ENCODE measurements at regions not wholly inside any gene's neighbourhood (a gene's known extent, or its start where the extent isn't known, plus 50 kb on each side); places are given as distances from the start of the nearest gene placed in this dataset.

DNA sequence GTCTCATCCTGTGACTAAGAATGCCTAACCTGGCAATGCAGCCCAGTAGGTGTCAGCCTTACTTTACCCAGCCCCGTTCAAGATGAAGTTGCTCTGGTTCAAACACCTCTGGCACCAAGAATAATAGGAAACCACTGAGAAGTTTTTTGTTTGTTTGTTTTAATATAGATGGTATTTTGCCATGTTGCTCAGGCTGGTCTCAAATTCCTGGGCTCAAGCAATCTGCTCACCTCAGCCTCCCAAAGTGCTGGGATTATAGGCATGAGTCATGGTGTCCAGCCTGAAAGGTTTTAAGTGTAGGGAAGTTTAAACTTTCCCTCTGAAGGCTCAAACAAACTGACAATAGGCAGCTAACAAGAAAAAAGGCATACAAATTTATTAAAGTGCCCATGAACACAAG lies 51.2 kb upstream of the ABCC4 start:
- DNase-seq = no peak

- DNase-seq = no peak
These were observed 52.9 kb upstream of the ABCC4 start for GRCh38 chr13:95354156-95354555.

DNA sequence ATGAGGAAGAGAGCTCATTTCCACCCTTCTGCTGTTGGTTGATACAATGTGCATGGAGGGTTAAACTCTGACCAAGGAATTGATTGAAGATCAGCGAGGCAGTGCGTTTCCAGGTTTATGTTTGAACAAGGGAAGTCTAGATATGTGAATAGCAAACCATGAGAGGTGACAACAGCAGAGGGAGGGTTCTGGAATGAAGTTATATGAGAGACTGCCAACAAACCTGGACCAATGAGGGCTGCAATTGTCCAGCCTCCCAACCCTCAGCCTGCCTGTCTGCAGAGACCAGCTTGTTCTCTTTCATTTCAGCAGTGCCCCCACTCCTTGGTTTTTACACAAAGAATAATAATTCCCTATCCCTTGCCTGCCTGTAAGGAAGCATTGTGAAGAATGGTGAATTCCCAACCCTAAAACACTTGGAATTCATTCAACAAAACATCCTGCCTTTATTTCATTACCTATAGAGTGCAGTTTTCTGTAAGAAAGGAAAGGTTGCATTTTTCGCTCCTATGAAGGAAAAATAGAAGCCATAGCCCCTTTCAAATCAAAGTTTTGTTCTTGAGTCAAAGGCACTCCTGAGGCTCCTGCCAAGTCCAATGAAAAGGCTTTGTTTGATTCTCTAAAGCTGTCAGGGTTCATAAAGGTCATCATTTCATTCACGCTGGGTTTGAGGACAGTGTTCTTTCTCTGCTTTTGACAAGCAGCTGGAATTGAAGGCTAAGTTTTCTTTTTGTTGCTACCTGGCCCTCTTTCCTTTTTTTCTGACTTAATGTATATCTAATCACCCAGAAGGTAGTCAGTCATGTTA lies 53.6 kb upstream of the ABCC4 start:
- DNase-seq = no peak

DNA sequence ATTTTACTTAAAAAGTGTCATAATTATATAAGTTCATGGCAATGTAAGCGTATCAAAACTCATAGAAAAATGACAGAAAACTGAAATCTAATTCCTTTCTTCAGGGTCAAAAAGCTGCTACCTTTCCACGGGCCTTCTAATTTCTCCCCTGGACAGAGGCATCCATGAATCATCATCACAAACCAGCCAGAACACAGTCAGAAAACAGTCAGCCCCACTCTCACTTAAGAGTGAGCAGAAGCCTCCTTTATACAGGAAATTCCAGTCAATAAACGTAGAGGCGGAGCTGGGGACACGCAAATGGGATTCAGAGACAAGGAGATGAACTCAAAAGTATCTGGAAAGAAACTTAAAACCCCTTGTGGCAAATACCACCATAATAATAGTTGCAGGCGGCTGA lies 54.2 kb upstream of the ABCC4 start:
- no peak for DNase-seq

DNA sequence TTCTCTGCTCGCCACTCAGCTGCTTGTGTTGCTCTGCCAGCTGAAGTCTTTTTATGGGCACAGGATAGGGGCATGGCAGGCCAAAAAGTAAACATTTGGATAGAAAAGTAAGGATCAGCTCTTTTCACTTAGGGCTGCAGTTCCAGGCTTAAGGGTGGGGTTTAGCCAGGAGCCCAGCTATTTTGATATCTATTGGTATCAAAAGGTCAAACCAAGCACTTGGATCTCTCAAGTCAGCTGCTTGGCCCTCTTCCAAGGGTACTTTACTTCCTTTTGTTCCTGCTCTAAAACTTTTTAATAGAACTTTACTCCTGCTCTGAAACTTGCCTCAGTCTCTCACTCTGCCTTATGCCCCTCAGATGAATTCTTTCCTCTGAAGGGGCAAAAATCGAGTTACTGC lies 55.7 kb upstream of the ABCC4 start:
- DNase-seq = no peak

GRCh38 chr13:95357875-95358274 lies 56.6 kb upstream of the ABCC4 start:
- DNase-seq = no peak

DNA sequence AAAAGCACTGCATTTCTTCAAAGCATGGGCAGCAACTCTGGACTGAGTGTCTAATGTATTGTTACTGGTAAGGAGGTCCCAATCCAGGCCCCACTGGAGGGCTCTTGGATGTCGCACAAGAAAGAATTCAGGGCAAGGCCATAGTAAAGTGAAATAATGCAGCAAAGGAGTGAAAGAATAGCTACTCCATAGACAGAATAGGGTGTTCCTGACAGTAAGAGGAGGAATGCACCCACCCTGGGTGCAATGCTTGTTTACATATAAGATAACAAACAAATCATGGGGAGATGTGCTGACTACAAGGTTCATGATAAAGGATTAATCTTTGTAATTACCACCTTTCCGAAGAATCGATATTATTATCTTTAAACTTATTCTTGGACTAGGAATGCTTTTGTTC lies 58.8 kb upstream of the ABCC4 start:
- DNase-seq = no peak

- no peak for DNase-seq
These were observed 59.3 kb upstream of the ABCC4 start for GRCh38 chr13:95360464-95361097.

DNA sequence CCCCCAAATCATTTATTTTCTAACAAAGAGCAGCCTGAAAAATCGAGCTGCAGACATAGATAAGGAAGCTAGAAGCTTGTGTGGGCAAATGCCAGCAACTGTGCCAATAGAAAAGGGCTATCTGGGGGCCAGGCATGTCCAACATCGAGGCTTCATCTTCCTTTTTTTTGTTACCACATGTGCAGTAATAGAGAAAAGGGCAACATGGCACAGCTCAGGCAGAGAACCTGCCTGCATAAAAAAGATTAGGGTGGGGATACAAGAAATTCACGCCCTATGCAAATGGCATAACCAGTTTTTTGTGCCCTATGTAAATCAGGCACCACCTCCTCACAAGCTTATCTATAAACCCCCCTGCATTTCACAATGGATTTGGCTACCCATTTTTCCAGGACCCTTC lies 60.4 kb upstream of the ABCC4 start:
- no peak for DNase-seq

- no peak for DNase-seq
These were observed 61.4 kb upstream of the ABCC4 start for GRCh38 chr13:95362666-95363065.

- DNase-seq = no peak
These were observed 66.1 kb upstream of the ABCC4 start for GRCh38 chr13:95367309-95367843.

DNA sequence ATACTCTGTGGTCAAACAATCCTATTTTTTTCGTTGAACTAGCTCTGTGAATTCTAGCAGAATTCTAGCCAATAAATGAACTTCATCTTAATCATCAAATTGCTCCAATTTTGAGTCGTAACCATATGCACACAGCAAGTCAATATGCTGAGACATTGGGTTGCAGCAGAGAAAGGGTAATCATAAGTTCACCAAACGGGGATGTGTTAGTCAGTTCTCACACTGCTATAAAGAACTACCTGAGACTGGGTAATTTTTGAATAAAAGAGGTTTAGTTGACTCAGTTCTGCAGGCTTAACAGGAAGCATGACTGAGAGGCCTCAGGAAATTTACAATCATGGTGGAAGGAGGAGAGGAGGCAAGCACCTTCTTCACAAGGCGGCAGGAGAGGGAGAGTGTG lies 67.7 kb upstream of the ABCC4 start:
- DNase-seq = no peak

GRCh38 chr13:95375706-95376105 lies 74.5 kb upstream of the ABCC4 start:
- no peak for DNase-seq

GRCh38 chr13:95378603-95379002 lies 77.4 kb upstream of the ABCC4 start:
- no peak for DNase-seq

GRCh38 chr13:95380468-95381211 lies 79.4 kb upstream of the ABCC4 start:
- DNase-seq = peak; percentile 67

- no peak for DNase-seq
These were observed 79.9 kb upstream of the ABCC4 start for GRCh38 chr13:95381212-95381527.

GRCh38 chr13:95382411-95382810 lies 81.2 kb upstream of the ABCC4 start:
- no peak for DNase-seq

- no peak for DNase-seq
These were observed 81.7 kb upstream of the ABCC4 start for GRCh38 chr13:95382916-95383315.

DNA sequence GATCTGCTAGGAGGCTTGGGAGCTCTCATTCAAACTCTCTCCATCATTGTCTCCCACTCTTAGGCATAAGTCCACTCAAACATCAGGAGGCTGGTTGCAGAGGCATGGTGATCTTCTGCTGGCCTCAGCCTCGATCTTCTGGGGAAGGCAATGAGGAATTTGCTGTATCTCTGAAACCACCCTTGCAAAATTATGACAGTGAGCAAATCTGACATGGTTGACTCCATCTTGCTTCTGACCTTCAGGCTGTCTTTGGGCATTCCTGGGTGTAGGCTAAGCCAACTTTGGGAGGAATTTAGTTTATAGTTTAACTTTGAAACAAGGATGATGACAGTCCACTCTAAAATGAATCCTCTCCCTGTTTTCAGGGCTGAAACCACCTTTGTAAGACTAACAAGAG lies 84.1 kb upstream of the ABCC4 start:
- no peak for DNase-seq

- no peak for DNase-seq
These were observed 84.5 kb upstream of the ABCC4 start for GRCh38 chr13:95385798-95386197.

DNA sequence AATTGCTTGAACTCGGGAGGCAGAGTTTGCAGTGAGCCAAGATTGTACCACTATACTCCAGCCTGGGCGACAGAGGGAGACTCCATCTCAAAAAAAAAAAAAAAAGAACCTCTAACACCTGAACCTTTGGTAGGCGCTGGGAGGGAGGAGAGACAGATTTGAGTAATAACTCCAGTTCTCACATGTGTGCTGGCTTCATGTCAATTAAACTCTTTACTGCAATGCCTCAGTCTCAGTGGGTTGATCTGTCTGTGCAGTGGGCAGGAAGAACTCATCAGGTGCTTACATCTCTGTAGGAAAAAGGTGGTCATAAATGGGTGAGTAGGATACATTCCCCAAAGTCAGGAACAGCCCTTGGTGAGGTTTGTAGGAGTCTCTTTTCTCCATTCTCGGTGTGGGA lies 85.1 kb upstream of the ABCC4 start:
- DNase-seq = no peak

- DNase-seq = no peak
These were observed 86.5 kb upstream of the ABCC4 start for GRCh38 chr13:95387733-95388207.

- no peak for DNase-seq
These were observed 87.3 kb upstream of the ABCC4 start for GRCh38 chr13:95388420-95389079.

Data from GDM1 (cell line).